ENCODE measurements at regions not wholly inside any gene's neighbourhood (a gene's known extent, or its start where the extent isn't known, plus 50 kb on each side); places are given as distances from the start of the nearest gene placed in this dataset.

DNA sequence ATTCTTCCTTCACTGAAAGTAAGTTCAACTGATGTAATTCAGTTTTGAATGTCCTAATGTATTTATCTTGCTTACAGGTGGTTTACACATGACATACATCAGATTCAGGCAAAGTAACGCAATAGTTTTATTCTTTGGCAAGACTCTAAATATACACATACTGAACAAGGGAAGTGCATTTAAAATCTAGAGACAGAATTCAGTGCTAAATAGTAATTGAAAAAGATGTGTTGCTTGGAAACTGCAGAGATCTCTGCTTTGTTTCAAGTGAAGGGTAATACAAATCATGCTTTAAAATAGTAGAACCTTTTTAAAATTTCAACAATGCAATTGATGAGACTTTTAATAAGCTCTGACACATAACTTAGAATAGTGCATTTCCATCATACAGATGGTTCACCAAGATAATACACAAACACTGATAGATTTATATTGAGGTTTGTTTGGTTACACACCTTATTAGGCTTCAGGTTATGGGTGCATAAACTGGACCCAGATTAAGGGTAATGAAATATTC is 581.0 kb upstream of the MIR17HG start:
- TF ChIP-seq, protein P1, sequence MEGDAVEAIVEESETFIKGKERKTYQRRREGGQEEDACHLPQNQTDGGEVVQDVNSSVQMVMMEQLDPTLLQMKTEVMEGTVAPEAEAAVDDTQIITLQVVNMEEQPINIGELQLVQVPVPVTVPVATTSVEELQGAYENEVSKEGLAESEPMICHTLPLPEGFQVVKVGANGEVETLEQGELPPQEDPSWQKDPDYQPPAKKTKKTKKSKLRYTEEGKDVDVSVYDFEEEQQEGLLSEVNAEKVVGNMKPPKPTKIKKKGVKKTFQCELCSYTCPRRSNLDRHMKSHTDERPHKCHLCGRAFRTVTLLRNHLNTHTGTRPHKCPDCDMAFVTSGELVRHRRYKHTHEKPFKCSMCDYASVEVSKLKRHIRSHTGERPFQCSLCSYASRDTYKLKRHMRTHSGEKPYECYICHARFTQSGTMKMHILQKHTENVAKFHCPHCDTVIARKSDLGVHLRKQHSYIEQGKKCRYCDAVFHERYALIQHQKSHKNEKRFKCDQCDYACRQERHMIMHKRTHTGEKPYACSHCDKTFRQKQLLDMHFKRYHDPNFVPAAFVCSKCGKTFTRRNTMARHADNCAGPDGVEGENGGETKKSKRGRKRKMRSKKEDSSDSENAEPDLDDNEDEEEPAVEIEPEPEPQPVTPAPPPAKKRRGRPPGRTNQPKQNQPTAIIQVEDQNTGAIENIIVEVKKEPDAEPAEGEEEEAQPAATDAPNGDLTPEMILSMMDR (IDR thresholded peaks at IDR 0.05; ENCODE audit: extremely low read depth, missing control alignments), result no peak
- no peak for DNase-seq (ENCODE audit: low spot score)

DNA sequence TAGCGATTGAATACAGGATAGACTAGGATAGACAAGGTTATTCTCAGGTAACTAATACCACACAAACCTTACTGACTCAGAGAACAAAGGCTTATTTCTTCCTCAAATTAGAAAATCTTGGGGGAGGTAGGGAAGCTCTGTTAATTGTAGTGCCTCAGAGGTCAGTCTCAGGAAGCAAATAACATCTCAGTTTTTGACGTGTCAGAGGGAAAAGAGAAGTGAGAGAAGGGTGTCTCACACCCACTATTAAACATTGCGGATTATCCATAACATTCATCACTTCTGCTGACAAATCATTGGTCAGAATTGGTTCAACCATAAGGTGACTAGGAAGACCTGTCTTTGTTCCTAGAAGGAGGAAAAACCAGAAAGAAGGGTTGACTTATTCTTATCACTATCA is 579.4 kb upstream of the MIR17HG start:
- TF ChIP-seq, protein P1 (IDR thresholded peaks at IDR 0.05; ENCODE audit: extremely low read depth, missing control alignments), result no peak
- no peak for DNase-seq (ENCODE audit: low spot score)

DNA sequence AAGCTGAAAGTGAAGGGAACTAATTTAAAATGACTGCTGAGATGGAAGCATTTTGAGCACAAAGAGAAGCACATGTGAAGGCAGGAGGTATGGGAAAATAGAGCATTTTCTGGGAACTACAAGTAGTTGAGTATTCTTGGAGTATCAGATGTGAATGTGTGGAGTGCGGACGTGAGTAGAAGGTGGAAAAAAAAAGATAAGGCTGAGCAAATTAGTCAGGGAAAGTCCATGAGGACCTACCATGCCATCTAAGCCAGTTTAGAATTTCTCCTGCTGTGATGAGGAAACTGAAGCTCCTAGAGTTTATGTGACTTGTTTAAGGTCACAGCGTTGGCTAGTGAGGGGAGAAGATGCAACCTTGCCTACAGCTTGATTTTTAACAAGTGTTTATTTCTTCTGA is 578.1 kb upstream of the MIR17HG start:
- TF ChIP-seq, protein P1 (IDR thresholded peaks at IDR 0.05; ENCODE audit: extremely low read depth, missing control alignments), result no peak
- no peak for DNase-seq (ENCODE audit: low spot score)

DNA sequence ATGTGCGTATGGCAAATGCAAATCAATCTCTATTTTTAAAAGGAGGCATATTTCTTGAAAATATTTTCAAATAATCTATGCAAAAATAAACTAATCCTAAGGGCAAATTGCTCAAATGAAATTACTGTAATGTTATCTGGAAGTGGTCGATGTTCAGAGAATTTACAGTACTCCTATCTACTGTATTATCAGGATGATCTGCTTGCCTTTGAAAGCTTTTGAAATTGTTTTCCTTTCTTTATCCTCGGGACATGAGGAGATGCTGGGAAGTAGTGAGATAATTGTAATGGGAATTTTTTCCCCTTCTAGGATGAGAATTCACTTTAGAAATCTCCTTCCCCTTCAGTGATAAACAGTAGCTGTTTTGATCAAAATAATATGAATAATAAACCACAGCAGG is 577.2 kb upstream of the MIR17HG start:
- DNase-seq (ENCODE audit: low spot score), result no peak
- TF ChIP-seq, protein P1 (IDR thresholded peaks at IDR 0.05; ENCODE audit: extremely low read depth, missing control alignments), result no peak

DNA sequence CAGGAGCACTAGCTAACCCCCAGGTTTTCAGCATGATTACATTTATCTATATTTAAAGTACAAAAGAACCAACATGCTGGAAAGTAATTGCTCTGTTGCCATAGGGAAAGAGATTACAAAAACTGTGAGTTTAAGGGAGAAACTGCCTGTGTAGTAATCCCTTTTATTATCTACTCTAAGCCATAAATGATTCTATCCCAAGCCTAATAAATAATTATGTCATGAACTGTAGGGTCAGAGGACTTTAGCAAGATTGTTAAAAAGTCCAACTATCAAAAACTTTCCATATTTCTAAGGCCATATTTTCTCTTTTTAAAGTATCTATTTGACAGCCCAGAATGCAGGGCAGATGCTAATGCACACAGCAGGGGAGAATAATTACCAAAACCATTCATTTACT is 573.8 kb upstream of the MIR17HG start:
- TF ChIP-seq, protein P1 (IDR thresholded peaks at IDR 0.05; ENCODE audit: extremely low read depth, missing control alignments), result no peak
- no peak for DNase-seq (ENCODE audit: low spot score)

DNA sequence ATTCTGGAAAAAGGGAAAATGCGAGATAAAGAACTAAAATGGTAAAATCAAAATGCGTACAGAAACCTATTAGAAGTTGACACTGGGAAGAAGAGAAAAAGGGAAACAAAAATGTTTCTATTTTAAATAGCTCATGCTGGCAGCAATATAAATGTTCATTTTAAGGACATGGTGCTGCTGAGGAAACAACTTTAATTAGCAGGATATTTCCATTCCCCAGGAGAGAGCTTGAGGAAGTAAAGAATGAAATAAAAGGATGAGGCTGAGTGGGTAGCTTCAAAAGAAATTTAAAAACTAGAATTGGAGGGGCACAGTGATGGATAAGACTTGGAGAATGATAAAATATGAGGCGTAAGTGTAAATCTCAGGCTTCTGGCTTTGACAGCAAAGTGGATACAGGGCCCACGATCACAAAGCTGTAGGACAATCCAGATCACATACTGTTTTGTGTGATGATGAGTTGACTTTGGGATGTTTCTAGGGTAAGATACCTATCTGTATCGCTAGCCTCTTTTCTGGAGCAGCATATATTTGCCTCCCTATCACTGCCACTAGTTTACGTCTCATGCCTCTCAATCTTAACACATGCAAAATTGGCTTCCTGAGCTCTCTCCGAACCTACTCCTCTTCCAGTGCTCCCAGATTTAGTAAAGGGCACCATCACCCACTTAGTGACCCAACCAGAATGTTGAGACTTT is 571.3 kb upstream of the MIR17HG start:
- TF ChIP-seq, protein P1 (IDR thresholded peaks at IDR 0.05; ENCODE audit: extremely low read depth, missing control alignments), result no peak
- no peak for DNase-seq (ENCODE audit: low spot score)

DNA sequence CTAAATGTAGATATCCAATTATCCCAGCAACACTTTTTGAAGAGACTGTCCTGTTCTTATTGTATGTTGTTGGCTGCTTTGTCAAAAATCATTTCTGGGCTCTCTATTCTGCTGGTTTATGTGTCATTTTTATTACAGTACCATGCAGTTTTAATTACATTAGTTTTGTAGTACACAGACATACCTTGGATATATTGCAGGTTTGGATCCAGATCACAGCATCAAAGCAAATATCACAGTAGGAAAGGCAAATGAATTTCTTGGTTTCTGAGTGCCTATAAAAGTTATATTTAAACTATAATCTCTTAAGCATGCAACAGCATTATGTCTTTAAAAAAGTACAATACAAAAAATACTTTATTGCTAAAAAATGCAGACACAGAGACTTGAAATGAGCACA is 564.2 kb upstream of the MIR17HG start:
- TF ChIP-seq, protein P1 (IDR thresholded peaks at IDR 0.05; ENCODE audit: extremely low read depth, missing control alignments), result no peak
- DNase-seq (ENCODE audit: low spot score), result no peak
